IPS-15b (cell line): ENCODE measurements at regions not wholly inside any gene's neighbourhood (a gene's known extent, or its start where the extent isn't known, plus 50 kb on each side); places are given as distances from the start of the nearest gene placed in this dataset.

Source experiments
- H3K27me3 ChIP-seq: one replicate; pipeline ENCODE4 v1.6.1; 2013; ENCODE audit warnings: low read length; ENCODE audit not compliant: control insufficient read depth, insufficient read depth
- H3K36me3 ChIP-seq: one replicate; pipeline ENCODE4 v1.6.1; 2013; ENCODE audit warnings: low read length; ENCODE audit not compliant: control insufficient read depth, insufficient read depth
- H3K4me1 ChIP-seq: one replicate; pipeline ENCODE4 v1.6.1; 2013; ENCODE audit warnings: mild to moderate bottlenecking, low read length; ENCODE audit not compliant: control insufficient read depth, insufficient read depth
- H3K4me3 ChIP-seq: one replicate; pipeline ENCODE4 v1.5.1; 2013; ENCODE audit warnings: low read depth, low read length
- H3K9ac ChIP-seq: one replicate; pipeline ENCODE4 v1.6.1; 2013; ENCODE audit warnings: low read depth, mild to moderate bottlenecking, low read length
- H3K9me3 ChIP-seq: one replicate; pipeline ENCODE4 v1.6.1; 2013; ENCODE audit warnings: mild to moderate bottlenecking, low read length; ENCODE audit not compliant: control insufficient read depth, insufficient read depth

DNA sequence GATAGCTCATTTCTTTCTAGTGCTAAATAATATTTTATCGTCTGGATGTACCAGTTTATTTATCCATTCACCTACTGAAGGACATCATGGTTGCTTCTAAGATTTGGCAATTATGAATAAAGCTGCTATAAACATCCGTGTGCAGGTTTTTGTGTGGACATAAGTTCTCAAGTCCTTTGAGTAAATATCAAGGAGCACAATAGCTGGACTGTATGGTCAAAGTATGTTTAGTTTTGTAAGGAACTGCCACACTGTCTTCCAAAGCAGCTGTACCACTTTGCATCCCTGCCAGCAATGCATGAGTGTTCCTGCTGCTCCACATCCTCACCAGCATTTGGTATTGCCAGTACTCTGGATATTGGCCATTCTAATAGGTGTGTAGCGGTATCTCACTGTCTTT lies 447.4 kb downstream of the MED13L start:
- Histone ChIP-seq H3K4me1 (no peaks in the 10 kb centered on the region), H3K36me3 (no peaks in the 10 kb centered on the region), H3K27me3 (no peaks in the 10 kb centered on the region), H3K9me3 (no peaks in the 10 kb centered on the region), H3K9ac (no peak overlapping the region), H3K4me3 (no peak overlapping the region)

DNA sequence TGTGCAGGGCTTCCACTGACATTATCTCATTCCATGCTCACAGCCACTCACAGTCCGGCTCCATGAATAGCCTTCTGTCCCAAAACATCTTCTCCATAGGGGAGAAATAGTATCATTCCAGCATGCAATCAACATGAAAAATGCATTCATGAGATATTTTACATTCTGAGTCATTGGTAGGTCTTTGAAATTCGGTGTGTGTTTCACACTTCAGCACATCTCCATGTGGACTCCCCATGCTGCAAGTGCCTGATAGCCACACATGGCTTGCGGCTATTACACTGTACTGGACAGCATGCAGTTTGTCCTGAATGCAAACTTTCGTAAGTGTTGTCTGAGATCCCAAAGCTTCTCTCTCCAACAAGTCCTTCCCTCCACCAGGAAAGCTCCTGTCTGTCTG lies 449.3 kb downstream of the MED13L start:
- Histone ChIP-seq H3K27me3 (no peaks in the 10 kb centered on the region), H3K4me1 (no peaks in the 10 kb centered on the region), H3K9ac (no peak overlapping the region), H3K4me3 (no peak overlapping the region), H3K9me3 (no peaks in the 10 kb centered on the region), H3K36me3 (no peaks in the 10 kb centered on the region)

DNA sequence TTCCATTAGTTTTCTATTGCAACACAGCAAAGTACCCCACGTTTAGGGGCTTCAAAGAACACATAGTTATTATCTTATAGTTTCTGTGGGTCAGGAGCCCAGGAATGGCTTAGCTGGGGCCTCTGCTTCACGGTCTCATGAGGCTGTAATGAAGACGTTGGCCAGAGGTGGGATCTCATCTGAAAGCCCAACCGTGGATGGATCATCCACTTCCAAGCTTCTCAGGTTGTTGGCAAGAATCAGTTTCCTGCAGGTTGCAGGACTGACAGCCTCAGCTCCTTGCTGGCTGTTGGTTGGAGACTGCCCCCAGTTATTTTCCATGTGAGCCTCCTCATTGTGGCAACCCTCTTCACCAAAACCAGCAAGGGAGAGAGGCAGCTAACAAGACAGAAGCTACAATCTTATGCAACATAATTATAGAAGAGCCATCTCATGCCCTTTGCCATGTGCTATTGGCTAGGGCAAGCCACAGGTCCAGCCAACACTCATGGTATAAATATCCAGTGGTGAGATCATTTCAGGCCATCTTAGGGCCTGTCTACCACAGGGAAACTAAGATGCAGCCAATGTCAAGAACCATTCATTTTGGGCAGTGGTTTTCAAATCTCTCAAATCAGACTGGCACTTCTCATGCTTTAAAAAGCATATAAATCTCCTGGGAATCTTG lies 452.4 kb downstream of the MED13L start:
- Histone ChIP-seq H3K4me3 (no peak overlapping the region), H3K27me3 (no peaks in the 10 kb centered on the region), H3K9me3 (no peaks in the 10 kb centered on the region), H3K9ac (no peak overlapping the region), H3K4me1 (no peaks in the 10 kb centered on the region), H3K36me3 (no peaks in the 10 kb centered on the region)

DNA sequence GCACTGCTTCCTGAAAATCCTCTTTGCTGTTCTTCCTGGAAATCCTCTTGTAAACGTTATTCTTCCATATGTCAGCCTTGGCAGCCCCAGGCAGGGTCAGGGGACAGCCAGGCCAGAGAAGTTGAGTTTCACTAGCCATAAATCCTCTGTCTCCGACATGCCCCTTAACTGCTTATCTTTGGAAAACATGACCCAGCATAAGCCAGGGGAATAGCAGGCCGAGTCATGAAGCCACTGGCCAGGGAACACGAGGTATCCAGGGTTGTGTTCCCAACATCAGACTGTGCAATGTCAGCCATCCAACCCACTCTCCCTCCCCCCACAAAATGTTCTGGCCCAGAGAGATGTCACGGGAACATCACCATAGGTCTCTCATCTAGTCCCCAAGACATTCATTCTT lies 453.9 kb downstream of the MED13L start:
- H3K9ac ChIP-seq, result no peak overlapping the region
- H3K36me3 ChIP-seq, result no peaks in the 10 kb centered on the region
- H3K27me3 ChIP-seq, result no peaks in the 10 kb centered on the region
- no peaks in the 10 kb centered on the region for H3K4me1 ChIP-seq
- H3K4me3 ChIP-seq, result no peak overlapping the region
- no peaks in the 10 kb centered on the region for H3K9me3 ChIP-seq

DNA sequence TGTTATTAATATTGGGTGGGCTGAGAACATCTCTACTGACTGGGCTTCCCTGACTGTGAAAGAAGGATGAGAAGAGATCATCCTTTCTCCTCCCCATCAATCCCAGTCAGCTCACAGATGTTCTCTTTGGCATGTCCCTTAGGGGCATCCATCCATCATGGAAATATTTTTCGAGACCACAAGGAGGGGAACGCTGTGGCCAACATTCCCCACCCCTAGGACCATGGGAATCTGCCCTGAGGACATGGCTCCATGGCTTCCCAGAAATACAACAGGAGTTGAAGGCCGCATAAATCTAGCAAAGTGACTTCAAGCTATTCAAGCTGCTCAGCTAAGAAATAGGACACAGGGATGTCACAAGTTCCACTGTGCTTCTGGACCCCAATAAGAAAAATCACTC lies 456.8 kb downstream of the MED13L start:
- Histone ChIP-seq H3K36me3 (no peaks in the 10 kb centered on the region), H3K27me3 (no peaks in the 10 kb centered on the region), H3K9ac (no peak overlapping the region), H3K9me3 (no peaks in the 10 kb centered on the region), H3K4me3 (no peak overlapping the region), H3K4me1 (no peaks in the 10 kb centered on the region)

DNA sequence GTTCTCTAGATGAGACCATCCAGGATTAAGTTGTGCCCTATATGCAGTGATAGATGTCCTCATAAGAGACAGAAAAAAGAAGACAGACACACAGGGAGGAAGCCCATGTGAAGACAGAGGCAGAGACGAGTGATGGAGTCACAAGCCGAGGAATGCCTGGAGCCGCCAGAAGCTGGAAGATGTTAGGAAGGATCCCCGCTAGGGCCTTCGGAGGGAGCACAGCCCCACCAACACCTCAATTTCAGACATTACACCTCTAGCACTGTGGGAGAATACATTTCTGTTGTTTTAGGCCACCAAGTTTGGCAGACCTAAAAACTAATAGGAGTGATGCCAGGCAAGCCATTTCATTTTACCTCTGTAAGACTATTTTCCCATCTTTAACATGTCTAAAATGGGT lies 458.5 kb downstream of the MED13L start:
- Histone ChIP-seq H3K4me3 (no peak overlapping the region), H3K4me1 (no peaks in the 10 kb centered on the region), H3K9ac (no peak overlapping the region), H3K27me3 (no peaks in the 10 kb centered on the region), H3K36me3 (no peaks in the 10 kb centered on the region), H3K9me3 (no peaks in the 10 kb centered on the region)

DNA sequence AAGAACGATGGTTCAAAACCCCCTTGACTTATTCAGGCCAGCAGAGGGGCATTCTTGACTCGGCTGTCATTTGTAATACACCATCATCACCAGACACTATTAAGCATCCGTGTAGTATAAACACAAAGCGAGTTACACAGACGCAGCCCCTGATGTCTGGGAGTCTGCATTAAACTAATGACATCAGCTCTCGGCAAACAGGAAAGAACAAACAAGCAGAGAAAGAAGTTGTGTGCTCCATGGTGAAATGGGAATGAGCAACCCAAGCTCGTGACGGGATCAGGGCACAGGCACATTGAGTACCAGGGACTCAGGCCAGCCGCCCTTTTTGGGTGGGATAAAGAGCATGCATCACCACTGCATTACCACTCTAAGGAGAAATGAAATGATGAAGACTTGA lies 460.1 kb downstream of the MED13L start:
- Histone ChIP-seq H3K4me3 (no peak overlapping the region), H3K9ac (no peak overlapping the region), H3K9me3 (no peaks in the 10 kb centered on the region), H3K36me3 (no peaks in the 10 kb centered on the region), H3K4me1 (no peaks in the 10 kb centered on the region), H3K27me3 (no peaks in the 10 kb centered on the region)

DNA sequence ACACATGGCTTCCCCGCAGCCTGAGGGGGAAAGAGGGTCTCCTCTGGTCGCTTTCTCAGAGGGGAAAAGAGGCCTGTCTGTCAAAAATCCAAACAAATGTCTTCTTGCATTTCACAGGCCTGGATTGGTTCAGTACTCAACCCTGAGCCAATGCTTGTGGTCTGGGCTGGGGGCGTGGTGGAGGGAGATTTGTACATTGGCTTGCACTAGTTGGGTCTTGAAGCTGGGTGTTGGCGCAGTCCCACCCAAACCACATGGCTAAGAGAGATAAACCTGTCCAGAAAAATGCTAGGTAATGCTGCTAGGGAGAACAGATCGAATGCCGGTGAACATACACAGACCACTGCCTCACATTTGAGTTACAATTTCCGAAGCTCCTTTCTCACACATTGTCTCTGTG lies 461.6 kb downstream of the MED13L start:
- no peaks in the 10 kb centered on the region for H3K27me3 ChIP-seq

DNA sequence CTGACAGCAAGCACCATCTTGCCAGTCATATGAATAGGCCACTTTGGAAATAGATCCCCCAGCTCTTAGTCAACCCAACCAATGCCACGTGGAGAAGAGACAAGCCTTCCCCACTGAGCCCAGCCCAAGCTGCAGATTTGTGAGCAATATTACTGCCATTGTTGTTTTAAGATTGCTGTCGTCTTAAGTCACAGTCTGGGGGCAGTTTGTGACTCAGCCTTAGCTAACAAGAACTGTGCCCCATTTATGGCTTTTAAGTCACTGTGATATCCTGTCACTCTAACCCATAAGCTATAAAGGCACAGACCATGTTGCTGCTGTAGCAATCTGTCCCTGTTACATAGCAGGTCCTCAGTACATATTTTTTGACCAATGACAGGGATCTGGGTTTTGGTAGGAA lies 464.2 kb downstream of the MED13L start:
- Histone ChIP-seq H3K9me3 (no peaks in the 10 kb centered on the region), H3K27me3 (no peaks in the 10 kb centered on the region), H3K4me3 (no peak overlapping the region), H3K9ac (no peak overlapping the region), H3K4me1 (no peaks in the 10 kb centered on the region), H3K36me3 (no peaks in the 10 kb centered on the region)

More for the DNA sequence above, 461.6 kb downstream of the MED13L start:
- Histone ChIP-seq H3K4me1 (no peaks in the 10 kb centered on the region), H3K9ac (no peak overlapping the region), H3K9me3 (no peaks in the 10 kb centered on the region), H3K36me3 (no peaks in the 10 kb centered on the region), H3K4me3 (no peak overlapping the region)

DNA sequence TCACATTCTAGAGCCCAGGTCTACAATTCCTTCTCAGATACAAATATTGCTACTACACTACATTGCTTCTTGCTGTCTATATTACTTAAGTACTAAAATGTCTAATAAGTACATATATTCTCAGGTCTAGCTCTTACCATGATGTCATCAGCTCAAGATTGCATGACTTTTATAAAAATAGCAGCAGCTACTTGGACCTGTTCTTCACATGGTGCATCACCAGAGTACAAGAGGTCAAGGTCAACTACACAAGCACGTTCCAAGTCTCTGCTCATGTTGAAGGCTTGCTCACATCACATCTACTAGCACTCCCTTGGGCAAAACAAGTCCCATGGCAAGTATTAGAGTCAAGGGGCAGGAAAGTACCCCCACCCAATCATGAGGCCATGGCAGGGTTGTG lies 465.6 kb downstream of the MED13L start:
- Histone ChIP-seq H3K9ac (no peak overlapping the region), H3K4me1 (no peaks in the 10 kb centered on the region), H3K27me3 (no peaks in the 10 kb centered on the region)

DNA sequence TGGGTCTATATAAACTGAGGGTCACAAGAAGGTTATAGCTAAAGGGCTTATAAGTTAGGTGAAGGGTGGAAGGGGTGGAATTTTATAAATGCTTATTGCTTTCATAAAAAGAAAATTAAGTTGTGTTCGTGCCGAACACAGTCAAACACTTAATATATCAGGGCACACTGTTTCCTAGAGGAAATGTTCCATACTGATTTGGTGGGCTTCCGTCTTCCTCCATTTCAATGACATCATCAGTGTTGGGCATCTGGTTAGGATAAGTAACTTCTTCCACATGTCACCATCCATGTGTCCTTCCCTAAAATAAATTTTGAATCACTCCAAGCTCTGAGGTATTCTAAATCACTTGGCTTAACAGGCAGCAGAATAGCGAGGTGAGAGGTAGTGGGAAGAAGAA lies 466.4 kb downstream of the MED13L start:
- no peaks in the 10 kb centered on the region for H3K4me1 ChIP-seq
- H3K27me3 ChIP-seq, result no peaks in the 10 kb centered on the region
- no peaks in the 10 kb centered on the region for H3K9me3 ChIP-seq
- H3K4me3 ChIP-seq, result no peak overlapping the region
- no peaks in the 10 kb centered on the region for H3K36me3 ChIP-seq
- no peak overlapping the region for H3K9ac ChIP-seq

More for the DNA sequence above, 465.6 kb downstream of the MED13L start:
- Histone ChIP-seq H3K9me3 (no peaks in the 10 kb centered on the region), H3K36me3 (no peaks in the 10 kb centered on the region), H3K4me3 (no peak overlapping the region)

DNA sequence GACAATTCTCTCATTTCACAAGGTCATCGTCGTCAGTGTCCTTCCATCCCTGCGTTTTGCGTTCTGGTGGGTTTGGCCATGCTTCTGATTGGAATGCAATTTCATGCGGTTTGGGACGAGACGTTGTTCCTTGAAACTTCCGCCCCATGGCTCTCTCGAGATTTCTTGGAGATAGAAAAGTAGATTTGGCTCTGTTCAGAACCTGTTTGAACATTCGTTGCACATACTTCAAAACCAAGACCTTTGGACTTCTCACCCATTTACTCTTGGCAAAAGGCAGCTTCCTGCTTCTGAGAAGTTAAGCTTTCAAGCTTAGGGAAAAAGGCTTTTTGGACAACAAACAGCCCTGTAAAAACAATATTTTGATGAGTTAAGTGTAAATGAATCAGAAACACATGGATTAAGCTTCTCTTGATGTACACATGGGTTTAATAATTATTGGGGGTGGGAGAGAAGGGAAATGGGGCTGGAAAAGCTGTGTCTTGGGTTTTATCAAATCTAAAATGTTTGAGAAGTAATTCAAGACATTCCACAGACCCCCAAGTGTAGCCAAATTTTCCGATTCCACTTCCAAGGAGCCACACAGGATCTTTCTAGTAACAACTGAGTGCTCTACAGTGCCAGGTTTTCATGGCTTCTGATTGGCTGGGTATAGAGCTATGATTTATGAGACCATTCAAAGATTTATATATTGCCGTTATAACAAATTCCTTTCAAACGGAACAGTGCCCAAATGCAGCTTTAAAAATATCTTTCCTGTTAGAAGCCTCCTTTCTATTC lies 467.2 kb downstream of the MED13L start:
- Histone ChIP-seq H3K4me1 (no peaks in the 10 kb centered on the region), H3K4me3 (no peak overlapping the region), H3K9ac (no peak overlapping the region), H3K36me3 (no peaks in the 10 kb centered on the region), H3K27me3 (no peaks in the 10 kb centered on the region), H3K9me3 (no peaks in the 10 kb centered on the region)
